ENCODE measurements at regions not wholly inside any gene's neighbourhood (a gene's known extent, or its start where the extent isn't known, plus 50 kb on each side); places are given as distances from the start of the nearest gene placed in this dataset.

GRCh38 chr14:105945896-105946295, 419.5 kb downstream of the TMEM121 start (continued):
- TF ChIP-seq SP2 (IDR thresholded peaks at IDR 0.05; ENCODE audit: low read length) (no peak), CEBPB (IDR thresholded peaks at IDR 0.05; ENCODE audit: low read depth, low read length) (no peak), POLR2AphosphoS5 (IDR thresholded peaks at IDR 0.05; ENCODE audit: low read depth, low read length) (no peak), PHF8 (conservative IDR thresholded peaks at IDR 0.05; ENCODE audit: low read depth, low read length) (no peak), EZH2 (IDR thresholded peaks at IDR 0.05; ENCODE audit: low read depth, low read length, severe bottlenecking) (no peak)

Measured in H1 (cell line).